ENCODE measurements at regions not wholly inside any gene's neighbourhood (a gene's known extent, or its start where the extent isn't known, plus 50 kb on each side); places are given as distances from the start of the nearest gene placed in this dataset.

DNA sequence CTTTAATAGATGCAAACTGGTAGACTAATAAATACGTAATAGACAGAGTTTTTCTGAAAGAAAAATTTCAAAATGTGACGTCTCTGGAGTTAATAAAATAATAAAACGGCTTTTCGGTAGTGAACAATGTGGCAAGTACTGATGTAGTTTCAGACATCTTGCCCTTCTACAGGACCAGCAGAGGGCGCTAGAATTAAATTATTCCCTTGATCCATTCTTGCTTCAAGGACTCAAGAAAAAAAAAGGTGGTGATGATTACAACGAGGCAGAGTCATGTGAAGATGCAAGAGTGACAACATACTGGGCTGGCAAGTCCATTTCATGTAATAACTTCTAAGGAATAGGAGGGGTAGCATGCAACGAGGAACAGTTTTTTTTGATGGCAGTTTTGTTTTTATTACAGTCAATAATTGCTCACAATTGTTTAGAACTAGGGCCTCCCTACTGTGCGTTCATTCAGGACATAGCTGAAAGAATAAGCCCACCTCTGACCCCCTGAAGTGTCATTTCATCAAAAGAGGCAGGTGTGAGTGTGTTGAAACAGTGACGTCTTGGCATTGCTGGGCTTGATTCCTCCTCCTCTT is 101.0 kb upstream of the GZMB start:
- no peaks in the 10 kb centered on the region for H3K4me1 ChIP-seq
- ChIA-PET CTCF (interaction anchor here (2.9 kb wide), 1 partner anchor 25 kb away, joined by 9 read pairs; no protein-coding TSS in a partner anchor), POLR2A (no interaction called here)
- FAIRE-seq (peak; percentile 7), DNase-seq (ENCODE audit: low read depth in 1 of 2, low spot score in 1 of 2) (peak; percentile 7 to 61), ATAC-seq (peak; percentile 71 to 79; a peak in 5 of 6 replicates)
- H3K9me3 ChIP-seq: no peaks in the 10 kb centered on the region
- no peak overlapping the region for H3K27ac ChIP-seq
- TF ChIP-seq, protein P1, sequence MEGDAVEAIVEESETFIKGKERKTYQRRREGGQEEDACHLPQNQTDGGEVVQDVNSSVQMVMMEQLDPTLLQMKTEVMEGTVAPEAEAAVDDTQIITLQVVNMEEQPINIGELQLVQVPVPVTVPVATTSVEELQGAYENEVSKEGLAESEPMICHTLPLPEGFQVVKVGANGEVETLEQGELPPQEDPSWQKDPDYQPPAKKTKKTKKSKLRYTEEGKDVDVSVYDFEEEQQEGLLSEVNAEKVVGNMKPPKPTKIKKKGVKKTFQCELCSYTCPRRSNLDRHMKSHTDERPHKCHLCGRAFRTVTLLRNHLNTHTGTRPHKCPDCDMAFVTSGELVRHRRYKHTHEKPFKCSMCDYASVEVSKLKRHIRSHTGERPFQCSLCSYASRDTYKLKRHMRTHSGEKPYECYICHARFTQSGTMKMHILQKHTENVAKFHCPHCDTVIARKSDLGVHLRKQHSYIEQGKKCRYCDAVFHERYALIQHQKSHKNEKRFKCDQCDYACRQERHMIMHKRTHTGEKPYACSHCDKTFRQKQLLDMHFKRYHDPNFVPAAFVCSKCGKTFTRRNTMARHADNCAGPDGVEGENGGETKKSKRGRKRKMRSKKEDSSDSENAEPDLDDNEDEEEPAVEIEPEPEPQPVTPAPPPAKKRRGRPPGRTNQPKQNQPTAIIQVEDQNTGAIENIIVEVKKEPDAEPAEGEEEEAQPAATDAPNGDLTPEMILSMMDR (IDR thresholded peaks at IDR 0.05): peak; percentile 66
- peak; percentile 55 to 58; a peak in 4 of 5 replicates for TF ChIP-seq RAD21 (conservative IDR thresholded peaks at IDR 0.05 in 1 of 2, IDR thresholded peaks at IDR 0.05 in 1 of 2)
- no peak for TF ChIP-seq ZNF302 (CRISPR knock-in tag; IDR thresholded peaks at IDR 0.05)
- TF ChIP-seq, protein P2, sequence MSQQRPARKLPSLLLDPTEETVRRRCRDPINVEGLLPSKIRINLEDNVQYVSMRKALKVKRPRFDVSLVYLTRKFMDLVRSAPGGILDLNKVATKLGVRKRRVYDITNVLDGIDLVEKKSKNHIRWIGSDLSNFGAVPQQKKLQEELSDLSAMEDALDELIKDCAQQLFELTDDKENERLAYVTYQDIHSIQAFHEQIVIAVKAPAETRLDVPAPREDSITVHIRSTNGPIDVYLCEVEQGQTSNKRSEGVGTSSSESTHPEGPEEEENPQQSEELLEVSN (IDR thresholded peaks at IDR 0.05; ENCODE audit: borderline replicate concordance, low read depth): no peak
- TF ChIP-seq SMC3 (IDR thresholded peaks at IDR 0.05): peak; percentile 57; the same call in 2 of the 3 replicates
- WGBS (ENCODE audit: missing lambda C conversion rate): 2% methylated on average over 9 of the region's 9 CpGs
- no peak overlapping the region for H3K4me3 ChIP-seq
- no peak overlapping the region for H3K4me2 ChIP-seq

DNA sequence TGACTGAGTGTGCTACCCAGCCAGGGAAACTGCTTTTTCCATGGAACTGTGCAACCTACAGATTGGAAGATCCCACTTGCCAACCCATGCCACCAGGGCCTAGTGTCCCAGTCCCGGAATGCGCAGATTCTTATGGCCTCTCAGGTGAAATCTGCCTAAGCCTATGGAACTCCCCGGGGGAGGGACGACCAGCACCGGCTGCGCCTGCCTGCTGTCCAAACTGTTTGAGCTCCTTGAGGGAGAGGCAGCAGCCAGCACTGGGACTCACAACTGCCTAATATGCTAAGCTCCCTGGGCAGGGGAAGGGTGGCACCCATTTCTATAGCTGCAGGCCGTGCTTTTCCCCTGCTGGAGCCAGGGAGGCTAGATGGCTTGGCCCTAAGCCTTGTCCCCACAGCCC is 92.5 kb upstream of the GZMB start:
- no peak for DNase-seq (ENCODE audit: low read depth in 1 of 2, low spot score in 1 of 2)
- Histone ChIP-seq H3K27ac (no peak overlapping the region), H3K9me3 (no peaks in the 10 kb centered on the region), H3K4me3 (no peak overlapping the region), H3K4me1 (no peaks in the 10 kb centered on the region), H3K4me2 (no peak overlapping the region)
- WGBS (ENCODE audit: missing lambda C conversion rate): 53% methylated on average over 7 of the region's 7 CpGs
- no peak for ATAC-seq
- ChIA-PET CTCF (interaction anchor here (4.8 kb wide), 1 partner anchor 16 kb away, joined by 23 read pairs; no protein-coding TSS in a partner anchor), POLR2A (no interaction called here)
- TF ChIP-seq TP53 (CRISPR knock-in tag; IDR thresholded peaks at IDR 0.05) (no peak), PHF8 (IDR thresholded peaks at IDR 0.05; ENCODE audit: borderline replicate concordance, low read depth) (no peak), TFCP2L1 (CRISPR knock-in tag; IDR thresholded peaks at IDR 0.05) (no peak), EHF (CRISPR knock-in tag; IDR thresholded peaks at IDR 0.05) (no peak), NR3C1 (IDR thresholded peaks at IDR 0.05) (no peak), ZC3H11A (IDR thresholded peaks at IDR 0.05) (no peak), JUN (IDR thresholded peaks at IDR 0.05) (no peak)
- TF ChIP-seq, protein P3, sequence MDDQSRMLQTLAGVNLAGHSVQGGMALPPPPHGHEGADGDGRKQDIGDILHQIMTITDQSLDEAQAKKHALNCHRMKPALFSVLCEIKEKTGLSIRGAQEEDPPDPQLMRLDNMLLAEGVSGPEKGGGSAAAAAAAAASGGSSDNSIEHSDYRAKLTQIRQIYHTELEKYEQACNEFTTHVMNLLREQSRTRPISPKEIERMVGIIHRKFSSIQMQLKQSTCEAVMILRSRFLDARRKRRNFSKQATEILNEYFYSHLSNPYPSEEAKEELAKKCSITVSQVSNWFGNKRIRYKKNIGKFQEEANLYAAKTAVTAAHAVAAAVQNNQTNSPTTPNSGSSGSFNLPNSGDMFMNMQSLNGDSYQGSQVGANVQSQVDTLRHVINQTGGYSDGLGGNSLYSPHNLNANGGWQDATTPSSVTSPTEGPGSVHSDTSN (IDR thresholded peaks at IDR 0.05): no peak
- no peak for FAIRE-seq

DNA sequence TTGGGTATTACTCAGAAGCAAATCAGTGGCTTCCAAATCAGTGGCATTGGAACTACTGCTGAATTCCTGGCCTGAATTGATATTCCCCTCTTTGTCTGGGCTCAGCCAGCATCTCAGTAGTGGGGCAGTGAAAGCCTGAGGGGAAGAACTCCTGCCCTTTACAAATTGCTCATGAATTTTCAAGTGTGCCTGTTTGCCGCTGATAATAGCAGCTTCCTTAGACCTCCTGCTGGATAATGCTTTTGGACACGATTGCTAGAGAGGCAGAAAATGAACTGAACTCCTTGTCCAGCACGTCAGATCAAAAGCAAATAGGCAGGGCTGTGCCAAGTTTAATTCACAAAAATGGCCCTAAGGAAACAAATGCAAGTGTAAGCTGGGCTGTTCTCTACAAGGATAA is 91.3 kb upstream of the GZMB start:
- TF ChIP-seq SMC3 (IDR thresholded peaks at IDR 0.05) (no peak), CHD2 (IDR thresholded peaks at IDR 0.05; ENCODE audit: low read length, partially characterized antibody) (no peak), ESRRA (IDR thresholded peaks at IDR 0.05; ENCODE audit: borderline replicate concordance, low read length) (no peak), POLR2A (IDR thresholded peaks at IDR 0.05; ENCODE audit: low read length) (no peak), NFE2L2 (conservative IDR thresholded peaks at IDR 0.05; ENCODE audit: low read length) (no peak), RCOR1 (IDR thresholded peaks at IDR 0.05; ENCODE audit: low read depth, low read length) (no peak), KDM1A (IDR thresholded peaks at IDR 0.05; ENCODE audit: low read depth) (no peak), FOSL2 (IDR thresholded peaks at IDR 0.05) (no peak), FOSL2 (CRISPR knock-in tag; IDR thresholded peaks at IDR 0.05) (no peak), HOXA7 (CRISPR knock-in tag; IDR thresholded peaks at IDR 0.05) (no peak), ZC3H11A (IDR thresholded peaks at IDR 0.05) (no peak), MAZ (IDR thresholded peaks at IDR 0.05; ENCODE audit: borderline replicate concordance, low read depth, low read length) (no peak), HDAC2 (IDR thresholded peaks at IDR 0.05) (no peak), EHMT2 (IDR thresholded peaks at IDR 0.05; ENCODE audit: low read depth) (no peak)
- TF ChIP-seq, protein P4, sequence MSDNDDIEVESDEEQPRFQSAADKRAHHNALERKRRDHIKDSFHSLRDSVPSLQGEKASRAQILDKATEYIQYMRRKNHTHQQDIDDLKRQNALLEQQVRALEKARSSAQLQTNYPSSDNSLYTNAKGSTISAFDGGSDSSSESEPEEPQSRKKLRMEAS (IDR thresholded peaks at IDR 0.05): no peak
- TF ChIP-seq, protein P2 (IDR thresholded peaks at IDR 0.05; ENCODE audit: borderline replicate concordance, low read depth): no peak
- TF ChIP-seq, protein P5, sequence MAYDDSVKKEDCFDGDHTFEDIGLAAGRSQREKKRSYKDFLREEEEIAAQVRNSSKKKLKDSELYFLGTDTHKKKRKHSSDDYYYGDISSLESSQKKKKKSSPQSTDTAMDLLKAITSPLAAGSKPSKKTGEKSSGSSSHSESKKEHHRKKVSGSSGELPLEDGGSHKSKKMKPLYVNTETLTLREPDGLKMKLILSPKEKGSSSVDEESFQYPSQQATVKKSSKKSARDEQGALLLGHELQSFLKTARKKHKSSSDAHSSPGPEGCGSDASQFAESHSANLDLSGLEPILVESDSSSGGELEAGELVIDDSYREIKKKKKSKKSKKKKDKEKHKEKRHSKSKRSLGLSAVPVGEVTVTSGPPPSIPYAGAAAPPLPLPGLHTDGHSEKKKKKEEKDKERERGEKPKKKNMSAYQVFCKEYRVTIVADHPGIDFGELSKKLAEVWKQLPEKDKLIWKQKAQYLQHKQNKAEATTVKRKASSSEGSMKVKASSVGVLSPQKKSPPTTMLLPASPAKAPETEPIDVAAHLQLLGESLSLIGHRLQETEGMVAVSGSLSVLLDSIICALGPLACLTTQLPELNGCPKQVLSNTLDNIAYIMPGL (CRISPR knock-in tag; IDR thresholded peaks at IDR 0.05; ENCODE audit: borderline replicate concordance): no peak
- TF ChIP-seq, protein P6, sequence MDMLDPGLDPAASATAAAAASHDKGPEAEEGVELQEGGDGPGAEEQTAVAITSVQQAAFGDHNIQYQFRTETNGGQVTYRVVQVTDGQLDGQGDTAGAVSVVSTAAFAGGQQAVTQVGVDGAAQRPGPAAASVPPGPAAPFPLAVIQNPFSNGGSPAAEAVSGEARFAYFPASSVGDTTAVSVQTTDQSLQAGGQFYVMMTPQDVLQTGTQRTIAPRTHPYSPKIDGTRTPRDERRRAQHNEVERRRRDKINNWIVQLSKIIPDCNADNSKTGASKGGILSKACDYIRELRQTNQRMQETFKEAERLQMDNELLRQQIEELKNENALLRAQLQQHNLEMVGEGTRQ (IDR thresholded peaks at IDR 0.05): no peak
- DNase-seq (ENCODE audit: low read depth in 1 of 2, low spot score in 1 of 2): no peak
- no peak overlapping the region for H3K4me2 ChIP-seq
- POLR2A ChIA-PET: no interaction called here
- no peak for FAIRE-seq
- H3K4me3 ChIP-seq: no peak overlapping the region
- H3K27ac ChIP-seq: no peak overlapping the region
- no peaks in the 10 kb centered on the region for H3K4me1 ChIP-seq
- WGBS (ENCODE audit: missing lambda C conversion rate): 0% methylated on average over 3 of the region's 3 CpGs
- CTCF ChIA-PET: interaction anchor here (2.2 to 4.8 kb wide), 2 partner anchors 14 to 15 kb away, joined by 7 to 23 read pairs; no protein-coding TSS in a partner anchor
- no peaks in the 10 kb centered on the region for H3K9me3 ChIP-seq
- no peak for ATAC-seq

Measured in A549 (cell line).